ENCODE measurements at regions not wholly inside any gene's neighbourhood (a gene's known extent, or its start where the extent isn't known, plus 50 kb on each side); places are given as distances from the start of the nearest gene placed in this dataset.

DNA sequence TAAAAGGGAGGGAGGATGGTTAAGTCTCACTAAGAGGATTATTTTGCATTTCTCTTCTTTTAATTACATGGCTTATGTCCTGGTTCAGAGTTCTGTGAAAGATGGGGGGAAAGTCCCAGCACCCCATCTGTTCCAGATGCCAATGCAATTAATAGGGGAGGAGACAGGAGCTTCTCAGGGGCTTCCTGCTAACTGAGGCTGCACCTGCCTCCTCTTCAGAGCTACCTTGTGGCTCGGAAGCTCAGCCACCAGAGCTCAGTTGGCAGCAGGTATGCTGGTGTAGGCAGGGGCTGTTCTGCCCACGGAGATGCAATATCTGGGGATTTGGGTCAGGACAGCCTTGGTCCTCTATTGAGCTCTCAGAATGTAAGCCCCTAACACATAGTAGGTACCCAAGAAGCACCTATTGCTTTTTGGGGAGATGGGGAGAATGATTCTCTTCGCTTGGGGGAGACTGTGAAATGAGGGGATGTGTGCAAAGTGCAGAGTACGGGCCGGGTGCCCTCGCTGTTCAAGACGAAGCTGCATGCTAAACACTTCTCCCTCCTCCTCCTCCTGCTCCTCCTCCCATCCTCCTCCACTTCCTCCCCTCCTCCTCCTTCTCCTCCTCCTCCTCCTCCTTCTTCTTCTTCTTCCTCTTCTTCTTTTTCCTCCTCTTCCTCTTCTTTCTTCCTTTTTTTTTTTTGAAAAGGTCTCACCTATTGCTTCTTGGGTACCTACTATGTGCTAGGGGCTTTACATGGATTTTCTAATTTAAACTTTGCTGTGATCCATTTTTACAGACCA lies 279.0 kb downstream of the PTPRU start:
- H3K36me3 ChIP-seq (ENCODE audit: control insufficient read depth, insufficient read depth, low read length), result no peaks in the 10 kb centered on the region
- peaks cover 9% of the 10 kb centered on the region for H3K27me3 ChIP-seq (ENCODE audit: control insufficient read depth, insufficient read depth, low read length)
- H3K4me1 ChIP-seq (ENCODE audit: control insufficient read depth, insufficient read depth, low read length), result no peaks in the 10 kb centered on the region
- H3K27ac ChIP-seq (ENCODE audit: low read depth, low read length), result no peak overlapping the region
- H3K4me3 ChIP-seq (ENCODE audit: low read length), result no peak overlapping the region
- H3K9ac ChIP-seq (ENCODE audit: low read length), result no peak overlapping the region

DNA sequence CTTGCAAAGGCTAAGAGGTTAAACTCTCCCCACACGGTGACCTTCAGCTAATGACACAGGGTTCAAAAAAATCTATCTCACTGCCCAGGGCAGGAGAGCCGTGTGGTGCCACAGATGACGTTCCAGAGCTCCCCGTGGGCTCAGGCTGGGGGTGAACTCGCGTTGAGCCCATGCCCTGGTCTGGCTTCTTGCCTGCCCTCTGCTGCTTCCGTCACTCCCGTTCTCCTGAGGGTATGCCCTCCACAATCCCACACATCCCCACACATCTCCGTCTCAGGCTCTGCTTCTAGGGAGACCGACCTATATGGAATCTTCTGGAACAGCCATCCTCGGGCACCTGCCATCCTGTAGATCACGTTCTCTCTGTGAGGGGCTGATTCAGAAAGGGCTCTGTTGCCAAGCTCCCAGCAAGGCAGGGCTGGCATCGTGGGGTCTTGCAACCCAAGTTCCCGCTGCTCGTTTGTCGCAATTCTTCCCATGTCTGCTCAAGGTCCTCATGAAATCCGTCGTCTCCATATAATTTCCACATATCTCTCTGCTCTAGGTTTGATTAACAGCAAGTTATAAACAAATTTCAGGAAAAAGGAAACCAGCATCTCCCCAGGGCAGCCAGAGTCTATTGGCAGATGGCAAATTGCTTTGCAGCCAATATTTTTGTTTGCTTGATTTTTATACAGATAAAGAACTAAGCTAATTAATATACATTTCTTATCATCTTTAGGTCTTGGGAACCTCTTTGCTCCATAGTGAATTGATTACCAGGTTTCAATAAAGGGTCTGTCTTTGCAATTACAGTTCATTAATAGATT lies 278.2 kb downstream of the PTPRU start:
- H3K27ac ChIP-seq (ENCODE audit: low read depth, low read length), result no peak overlapping the region
- H3K27me3 ChIP-seq (ENCODE audit: control insufficient read depth, insufficient read depth, low read length), result peaks cover 9% of the 10 kb centered on the region
- H3K9ac ChIP-seq (ENCODE audit: low read length), result no peak overlapping the region
- no peaks in the 10 kb centered on the region for H3K36me3 ChIP-seq (ENCODE audit: control insufficient read depth, insufficient read depth, low read length)
- H3K4me1 ChIP-seq (ENCODE audit: control insufficient read depth, insufficient read depth, low read length), result no peaks in the 10 kb centered on the region
- no peak overlapping the region for H3K4me3 ChIP-seq (ENCODE audit: low read length)

DNA sequence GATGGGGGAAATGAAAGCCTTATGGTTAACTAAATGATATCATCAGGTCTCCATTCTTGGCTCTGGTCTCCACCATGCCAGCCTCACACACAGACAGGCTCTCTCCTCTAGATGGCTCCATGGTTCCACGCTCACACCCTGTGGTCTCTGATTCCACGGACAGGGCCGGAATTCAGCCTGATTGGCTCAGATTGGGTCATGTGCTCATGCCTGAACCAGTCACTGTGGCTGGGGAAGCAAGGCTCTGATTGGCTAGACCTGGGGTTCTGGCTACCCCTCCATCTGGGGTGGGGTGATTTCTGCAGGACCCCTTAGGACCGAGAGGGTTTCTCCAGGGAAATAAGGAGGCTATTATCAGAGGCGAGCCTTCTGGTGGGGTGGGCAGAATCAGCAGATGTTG lies 277.0 kb downstream of the PTPRU start:
- Histone ChIP-seq H3K9ac (ENCODE audit: low read length) (no peak overlapping the region), H3K36me3 (ENCODE audit: control insufficient read depth, insufficient read depth, low read length) (no peaks in the 10 kb centered on the region), H3K27ac (ENCODE audit: low read depth, low read length) (no peak overlapping the region), H3K4me1 (ENCODE audit: control insufficient read depth, insufficient read depth, low read length) (no peaks in the 10 kb centered on the region), H3K27me3 (ENCODE audit: control insufficient read depth, insufficient read depth, low read length) (peaks cover 4% of the 10 kb centered on the region), H3K4me3 (ENCODE audit: low read length) (no peak overlapping the region)

DNA sequence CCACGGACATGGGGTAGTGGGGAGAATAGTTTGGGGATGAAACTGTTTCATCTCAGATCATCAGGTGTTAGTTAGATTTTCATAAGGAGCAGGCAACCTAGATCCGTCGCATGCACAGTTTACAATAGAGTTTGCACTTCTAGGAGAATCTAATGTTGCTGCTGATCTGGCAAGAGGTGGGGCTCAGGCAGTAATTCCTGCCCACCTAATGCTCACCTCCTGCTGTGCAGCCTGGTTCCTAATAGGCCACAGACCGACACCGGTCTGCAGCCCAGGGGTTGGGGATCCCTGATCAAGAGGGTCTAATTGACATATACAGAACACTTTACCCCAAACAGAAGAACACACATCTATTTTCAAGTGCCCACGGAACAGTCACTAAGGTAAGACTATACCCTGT lies 275.1 kb downstream of the PTPRU start:
- no peaks in the 10 kb centered on the region for H3K27me3 ChIP-seq (ENCODE audit: control insufficient read depth, insufficient read depth, low read length)
- H3K4me1 ChIP-seq (ENCODE audit: control insufficient read depth, insufficient read depth, low read length), result no peaks in the 10 kb centered on the region
- no peak overlapping the region for H3K27ac ChIP-seq (ENCODE audit: low read depth, low read length)
- no peaks in the 10 kb centered on the region for H3K36me3 ChIP-seq (ENCODE audit: control insufficient read depth, insufficient read depth, low read length)
- no peak overlapping the region for H3K4me3 ChIP-seq (ENCODE audit: low read length)
- no peak overlapping the region for H3K9ac ChIP-seq (ENCODE audit: low read length)

DNA sequence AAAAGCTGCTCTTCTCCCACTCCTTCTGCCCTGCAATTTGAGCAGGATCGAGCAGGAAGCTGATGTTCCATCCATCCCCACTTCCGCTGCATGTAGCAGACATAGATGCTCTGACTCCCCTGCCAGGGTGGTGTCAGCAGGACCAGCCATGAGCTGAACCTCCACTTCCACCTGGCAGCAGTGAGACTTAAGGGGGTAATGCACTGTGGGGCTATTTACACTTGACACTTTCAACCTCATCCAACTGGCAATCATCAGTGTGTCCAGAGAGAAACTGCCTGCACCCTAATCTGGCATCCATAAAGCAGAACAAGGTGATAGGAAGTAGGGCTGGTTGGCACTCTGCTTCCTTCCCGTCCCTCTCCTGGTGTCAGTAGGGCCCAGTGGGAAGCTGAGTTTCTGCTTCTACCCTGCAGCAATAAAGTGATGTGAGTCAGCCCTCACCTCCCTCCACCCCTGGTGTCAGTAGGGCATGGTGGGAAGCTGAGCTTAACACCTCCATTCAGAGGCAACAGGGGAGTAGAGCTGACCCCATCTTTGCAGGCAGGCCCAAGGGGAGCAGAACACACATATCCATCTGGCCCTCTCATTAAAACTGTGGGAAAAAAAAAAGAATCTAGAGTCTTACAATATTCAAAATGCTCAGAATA lies 272.3 kb downstream of the PTPRU start:
- Histone ChIP-seq H3K4me3 (ENCODE audit: low read length) (no peak overlapping the region), H3K9ac (ENCODE audit: low read length) (no peak overlapping the region), H3K36me3 (ENCODE audit: control insufficient read depth, insufficient read depth, low read length) (no peaks in the 10 kb centered on the region), H3K27me3 (ENCODE audit: control insufficient read depth, insufficient read depth, low read length) (peaks cover under 1% of the 10 kb centered on the region), H3K4me1 (ENCODE audit: control insufficient read depth, insufficient read depth, low read length) (no peaks in the 10 kb centered on the region), H3K27ac (ENCODE audit: low read depth, low read length) (no peak overlapping the region)

GRCh38 chr1:29506678-29507225 lies 270.4 kb downstream of the PTPRU start:
- Histone ChIP-seq H3K9ac (ENCODE audit: low read length) (no peak overlapping the region), H3K4me1 (ENCODE audit: control insufficient read depth, insufficient read depth, low read length) (no peaks in the 10 kb centered on the region), H3K27me3 (ENCODE audit: control insufficient read depth, insufficient read depth, low read length) (peaks cover 3% of the 10 kb centered on the region), H3K27ac (ENCODE audit: low read depth, low read length) (no peak overlapping the region), H3K36me3 (ENCODE audit: control insufficient read depth, insufficient read depth, low read length) (no peaks in the 10 kb centered on the region), H3K4me3 (ENCODE audit: low read length) (no peak overlapping the region)

GRCh38 chr1:29505532-29506220 lies 269.4 kb downstream of the PTPRU start:
- Histone ChIP-seq H3K4me1 (ENCODE audit: control insufficient read depth, insufficient read depth, low read length) (no peaks in the 10 kb centered on the region), H3K4me3 (ENCODE audit: low read length) (no peak overlapping the region), H3K9ac (ENCODE audit: low read length) (no peak overlapping the region), H3K27ac (ENCODE audit: low read depth, low read length) (no peak overlapping the region), H3K27me3 (ENCODE audit: control insufficient read depth, insufficient read depth, low read length) (peaks cover 3% of the 10 kb centered on the region), H3K36me3 (ENCODE audit: control insufficient read depth, insufficient read depth, low read length) (no peaks in the 10 kb centered on the region)

DNA sequence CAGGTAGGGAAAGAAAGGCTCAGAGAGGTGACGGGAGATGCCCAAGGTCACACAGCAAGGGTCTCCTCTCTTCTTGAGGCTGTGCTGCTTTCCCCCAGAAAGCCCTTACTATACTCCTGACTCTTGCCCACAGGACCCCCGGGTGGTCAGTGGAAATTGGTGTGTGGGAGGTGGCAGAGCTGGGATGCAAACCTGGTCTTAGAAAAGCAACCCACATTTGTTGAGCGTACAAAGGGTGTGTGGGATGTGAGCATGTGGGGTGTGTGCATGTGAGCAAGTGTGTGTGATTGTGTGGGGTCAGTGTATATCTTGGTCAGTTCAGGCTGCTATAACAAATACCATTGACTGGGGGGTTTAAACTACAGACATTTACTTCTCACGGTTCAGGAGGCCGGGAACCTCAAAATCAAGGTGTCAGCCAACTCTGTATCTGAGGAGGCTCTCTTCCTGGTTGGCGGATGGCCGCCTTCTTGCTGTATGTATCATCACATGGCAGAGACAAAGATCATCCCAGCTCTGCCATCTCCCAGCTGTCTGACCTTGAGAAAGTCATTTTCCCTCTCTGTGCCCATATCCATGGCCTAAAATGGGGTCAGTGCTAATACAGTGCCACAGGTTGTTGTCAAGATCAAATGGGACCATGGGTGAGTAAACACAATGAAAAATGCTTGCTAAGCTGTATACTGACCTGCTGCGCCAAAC lies 268.5 kb downstream of the PTPRU start:
- Histone ChIP-seq H3K27ac (ENCODE audit: low read depth, low read length) (no peak overlapping the region), H3K9ac (ENCODE audit: low read length) (no peak overlapping the region)

GRCh38 chr1:29504196-29504595 lies 267.9 kb downstream of the PTPRU start:
- H3K27ac ChIP-seq (ENCODE audit: low read depth, low read length), result no peak overlapping the region
- H3K4me3 ChIP-seq (ENCODE audit: low read length), result no peak overlapping the region
- peaks cover 3% of the 10 kb centered on the region for H3K27me3 ChIP-seq (ENCODE audit: control insufficient read depth, insufficient read depth, low read length)
- no peak overlapping the region for H3K9ac ChIP-seq (ENCODE audit: low read length)
- H3K36me3 ChIP-seq (ENCODE audit: control insufficient read depth, insufficient read depth, low read length), result no peaks in the 10 kb centered on the region
- no peaks in the 10 kb centered on the region for H3K4me1 ChIP-seq (ENCODE audit: control insufficient read depth, insufficient read depth, low read length)

More for the DNA sequence above, 268.5 kb downstream of the PTPRU start:
- peaks cover 3% of the 10 kb centered on the region for H3K27me3 ChIP-seq (ENCODE audit: control insufficient read depth, insufficient read depth, low read length)
- no peak overlapping the region for H3K4me3 ChIP-seq (ENCODE audit: low read length)
- H3K36me3 ChIP-seq (ENCODE audit: control insufficient read depth, insufficient read depth, low read length), result no peaks in the 10 kb centered on the region
- no peaks in the 10 kb centered on the region for H3K4me1 ChIP-seq (ENCODE audit: control insufficient read depth, insufficient read depth, low read length)

- Histone ChIP-seq H3K4me3 (ENCODE audit: low read length) (no peak overlapping the region), H3K36me3 (ENCODE audit: control insufficient read depth, insufficient read depth, low read length) (no peaks in the 10 kb centered on the region), H3K9ac (ENCODE audit: low read length) (no peak overlapping the region), H3K4me1 (ENCODE audit: control insufficient read depth, insufficient read depth, low read length) (no peaks in the 10 kb centered on the region), H3K27ac (ENCODE audit: low read depth, low read length) (no peak overlapping the region), H3K27me3 (ENCODE audit: control insufficient read depth, insufficient read depth, low read length) (peaks cover 3% of the 10 kb centered on the region)
These were observed 266.9 kb downstream of the PTPRU start for GRCh38 chr1:29502911-29503840.
